ENCODE measurements at regions not wholly inside any gene's neighbourhood (a gene's known extent, or its start where the extent isn't known, plus 50 kb on each side); places are given as distances from the start of the nearest gene placed in this dataset.

DNA sequence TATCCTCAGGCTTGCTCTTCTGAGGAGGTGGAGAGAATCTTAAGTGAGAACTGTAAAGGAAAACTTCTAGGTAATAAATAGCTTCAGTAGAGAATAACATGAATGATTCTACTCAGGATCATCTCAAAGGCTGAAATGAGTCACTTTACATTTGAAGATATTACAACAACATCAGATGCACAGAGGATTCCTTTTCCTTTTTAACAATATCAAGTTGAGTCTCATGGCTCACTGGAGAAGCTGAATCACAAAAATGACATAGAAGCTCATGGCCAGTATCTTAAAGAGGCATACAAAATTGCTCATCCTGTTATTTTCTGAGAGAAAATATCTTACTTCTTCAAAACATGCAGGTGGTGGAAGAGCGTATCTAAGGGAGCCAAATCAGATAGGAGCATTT, 72.5 kb upstream of the EMCN start:
- Histone ChIP-seq H3K9me3 (ENCODE audit: insufficient read depth, low read length, severe bottlenecking) (no peaks in the 10 kb centered on the region), H3K9ac (ENCODE audit: low read depth, low read length) (no peak overlapping the region), H3K4me1 (ENCODE audit: insufficient read depth, low read length) (no peaks in the 10 kb centered on the region), H3K4me3 (ENCODE audit: low read depth in 1 of 2, low read length in 2 of 2) (no peak overlapping the region), H2AFZ (ENCODE audit: low read depth, low read length) (no peak overlapping the region), H3K4me2 (ENCODE audit: insufficient read depth, low read length) (no peak overlapping the region), H3K27me3 (ENCODE audit: insufficient read depth, low read length, poor library complexity) (no peaks in the 10 kb centered on the region), H3K79me2 (ENCODE audit: insufficient read depth, low read length) (no peaks in the 10 kb centered on the region), H4K20me1 (ENCODE audit: insufficient read depth, low read length) (no peaks in the 10 kb centered on the region), H3K36me3 (ENCODE audit: insufficient read depth, low read length) (no peaks in the 10 kb centered on the region), H3K27ac (ENCODE audit: low read length) (no peak overlapping the region)
- ATAC-seq (ENCODE audit: insufficient read depth, low read depth), result no peak
- no peak for DNase-seq
- TF ChIP-seq EZH2 (IDR thresholded peaks at IDR 0.05; ENCODE audit: borderline replicate concordance, low read depth, low read length, severe bottlenecking) (no peak), CTCF (IDR thresholded peaks at IDR 0.05; ENCODE audit: borderline replicate concordance, extremely low read depth, low read length, poor library complexity, severe bottlenecking) (no peak)

GRCh38 chr4:100588076-100588475, 70.3 kb upstream of the EMCN start:
- no peaks in the 10 kb centered on the region for H4K20me1 ChIP-seq (ENCODE audit: insufficient read depth, low read length)
- ATAC-seq (ENCODE audit: insufficient read depth, low read depth), result no peak
- H3K4me1 ChIP-seq (ENCODE audit: insufficient read depth, low read length), result no peaks in the 10 kb centered on the region
- H3K27ac ChIP-seq (ENCODE audit: low read length), result no peak overlapping the region
- H3K9me3 ChIP-seq (ENCODE audit: insufficient read depth, low read length, severe bottlenecking), result no peaks in the 10 kb centered on the region
- H3K36me3 ChIP-seq (ENCODE audit: insufficient read depth, low read length), result no peaks in the 10 kb centered on the region
- TF ChIP-seq CTCF (IDR thresholded peaks at IDR 0.05; ENCODE audit: borderline replicate concordance, extremely low read depth, low read length, poor library complexity, severe bottlenecking) (no peak), EZH2 (IDR thresholded peaks at IDR 0.05; ENCODE audit: borderline replicate concordance, low read depth, low read length, severe bottlenecking) (no peak)
- no peak overlapping the region for H3K9ac ChIP-seq (ENCODE audit: low read depth, low read length)
- H3K4me3 ChIP-seq (ENCODE audit: low read depth in 1 of 2, low read length in 2 of 2), result no peak overlapping the region
- no peak for DNase-seq
- no peak overlapping the region for H2AFZ ChIP-seq (ENCODE audit: low read depth, low read length)
- H3K27me3 ChIP-seq (ENCODE audit: insufficient read depth, low read length, poor library complexity), result no peaks in the 10 kb centered on the region
- no peak overlapping the region for H3K4me2 ChIP-seq (ENCODE audit: insufficient read depth, low read length)
- H3K79me2 ChIP-seq (ENCODE audit: insufficient read depth, low read length), result no peaks in the 10 kb centered on the region

- Histone ChIP-seq H3K36me3 (ENCODE audit: insufficient read depth, low read length) (no peaks in the 10 kb centered on the region), H3K27ac (ENCODE audit: low read length) (no peak overlapping the region)
These were observed 64.3 kb upstream of the EMCN start for GRCh38 chr4:100582146-100582545.

More at GRCh38 chr4:100582146-100582545, 64.3 kb upstream of the EMCN start:
- no peaks in the 10 kb centered on the region for H3K9me3 ChIP-seq (ENCODE audit: insufficient read depth, low read length, severe bottlenecking)
- TF ChIP-seq CTCF (IDR thresholded peaks at IDR 0.05; ENCODE audit: borderline replicate concordance, extremely low read depth, low read length, poor library complexity, severe bottlenecking) (no peak), EZH2 (IDR thresholded peaks at IDR 0.05; ENCODE audit: borderline replicate concordance, low read depth, low read length, severe bottlenecking) (no peak)
- H3K27me3 ChIP-seq (ENCODE audit: insufficient read depth, low read length, poor library complexity), result no peaks in the 10 kb centered on the region
- H3K79me2 ChIP-seq (ENCODE audit: insufficient read depth, low read length), result no peaks in the 10 kb centered on the region
- no peaks in the 10 kb centered on the region for H4K20me1 ChIP-seq (ENCODE audit: insufficient read depth, low read length)
- H3K4me3 ChIP-seq (ENCODE audit: low read depth in 1 of 2, low read length in 2 of 2), result no peak overlapping the region
- DNase-seq (no peak), ATAC-seq (ENCODE audit: insufficient read depth, low read depth) (no peak)
- no peak overlapping the region for H3K4me2 ChIP-seq (ENCODE audit: insufficient read depth, low read length)
- H2AFZ ChIP-seq (ENCODE audit: low read depth, low read length), result peak overlapping the region; percentile 2; the same call in 1 of the 2 replicates
- 0 out of 2 replicates have a peak, but pooled peaks cover 5% of the 10 kb centered on the region for H3K4me1 ChIP-seq (ENCODE audit: insufficient read depth, low read length)
- H3K9ac ChIP-seq (ENCODE audit: low read depth, low read length), result no peak overlapping the region
